ENCODE measurements at regions not wholly inside any gene's neighbourhood (a gene's known extent, or its start where the extent isn't known, plus 50 kb on each side); places are given as distances from the start of the nearest gene placed in this dataset.

- no peak for DNase-seq (ENCODE audit: low read depth)
Observed at GRCh38 chr1:81437213-81437612, 363.5 kb upstream of the ADGRL2 start.

GRCh38 chr1:81435175-81435574 lies 365.6 kb upstream of the ADGRL2 start:
- DNase-seq (ENCODE audit: low read depth): no peak

GRCh38 chr1:81433676-81434075 lies 367.1 kb upstream of the ADGRL2 start:
- DNase-seq (ENCODE audit: low read depth): no peak

- no peak for DNase-seq (ENCODE audit: low read depth)
Observed at GRCh38 chr1:81432654-81433109, 368.1 kb upstream of the ADGRL2 start.

GRCh38 chr1:81432059-81432458 lies 368.7 kb upstream of the ADGRL2 start:
- DNase-seq (ENCODE audit: low read depth): no peak

GRCh38 chr1:81431624-81432000 lies 369.1 kb upstream of the ADGRL2 start:
- DNase-seq (ENCODE audit: low read depth): no peak

GRCh38 chr1:81430955-81431623 lies 369.6 kb upstream of the ADGRL2 start:
- DNase-seq (ENCODE audit: low read depth): no peak

GRCh38 chr1:81430236-81430938 lies 370.3 kb upstream of the ADGRL2 start:
- no peak for DNase-seq (ENCODE audit: low read depth)

GRCh38 chr1:81428998-81429397 lies 371.7 kb upstream of the ADGRL2 start:
- DNase-seq (ENCODE audit: low read depth): no peak

- DNase-seq (ENCODE audit: low read depth): no peak
Observed at GRCh38 chr1:81424816-81425215, 375.9 kb upstream of the ADGRL2 start.

GRCh38 chr1:81424061-81424460 lies 376.7 kb upstream of the ADGRL2 start:
- DNase-seq (ENCODE audit: low read depth): no peak

- DNase-seq (ENCODE audit: low read depth): no peak
Observed at GRCh38 chr1:81420760-81421159, 380.0 kb upstream of the ADGRL2 start.

GRCh38 chr1:81414488-81415015 lies 386.2 kb upstream of the ADGRL2 start:
- DNase-seq (ENCODE audit: low read depth): peak; percentile 8

GRCh38 chr1:81412954-81413353 lies 387.8 kb upstream of the ADGRL2 start:
- no peak for DNase-seq (ENCODE audit: low read depth)

GRCh38 chr1:81410941-81411340 lies 389.8 kb upstream of the ADGRL2 start:
- no peak for DNase-seq (ENCODE audit: low read depth)

GRCh38 chr1:81410351-81410750 lies 390.4 kb upstream of the ADGRL2 start:
- DNase-seq (ENCODE audit: low read depth): no peak

GRCh38 chr1:81409780-81410274 lies 390.9 kb upstream of the ADGRL2 start:
- no peak for DNase-seq (ENCODE audit: low read depth)

- no peak for DNase-seq (ENCODE audit: low read depth)
Observed at GRCh38 chr1:81409262-81409661, 391.5 kb upstream of the ADGRL2 start.

- no peak for DNase-seq (ENCODE audit: low read depth)
Observed at GRCh38 chr1:81408419-81408818, 392.3 kb upstream of the ADGRL2 start.

GRCh38 chr1:81407000-81407821 lies 393.5 kb upstream of the ADGRL2 start:
- DNase-seq (ENCODE audit: low read depth): no peak

- DNase-seq (ENCODE audit: low read depth): no peak
Observed at GRCh38 chr1:81406292-81406999, 394.3 kb upstream of the ADGRL2 start.

- DNase-seq (ENCODE audit: low read depth): no peak
Observed at GRCh38 chr1:81398041-81398440, 402.7 kb upstream of the ADGRL2 start.
